ENCODE measurements at regions not wholly inside any gene's neighbourhood (a gene's known extent, or its start where the extent isn't known, plus 50 kb on each side); places are given as distances from the start of the nearest gene placed in this dataset.

DNA sequence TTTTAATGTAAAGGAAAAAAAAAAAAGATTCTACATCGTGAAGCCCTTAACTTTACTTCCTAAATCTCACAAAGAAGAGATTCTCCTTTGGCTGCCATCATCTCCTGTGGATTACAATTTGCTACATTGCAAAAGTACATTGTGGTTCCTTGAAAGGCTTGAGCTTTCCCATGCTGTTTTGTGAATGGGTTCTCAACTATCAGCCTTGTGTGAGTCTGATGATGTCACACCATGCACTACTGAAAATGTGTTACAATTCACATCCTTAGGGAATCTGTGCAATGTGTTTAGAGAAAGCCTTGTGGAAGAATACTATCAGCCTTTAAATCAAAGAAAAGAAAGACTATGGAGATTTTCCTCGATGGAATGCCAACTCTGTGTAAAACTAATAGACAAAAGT lies 510.0 kb upstream of the ALCAM start:
- TF ChIP-seq EP300 (IDR thresholded peaks at IDR 0.05) (no peak), CTCF (IDR thresholded peaks at IDR 0.05) (no peak), RAD21 (conservative IDR thresholded peaks at IDR 0.05 in 1 of 2, IDR thresholded peaks at IDR 0.05 in 1 of 2) (no peak), USF2 (IDR thresholded peaks at IDR 0.05) (no peak), ZNF302 (CRISPR knock-in tag; IDR thresholded peaks at IDR 0.05) (no peak), POLR2A (IDR thresholded peaks at IDR 0.05; ENCODE audit: low read length) (no peak), E2F6 (IDR thresholded peaks at IDR 0.05; ENCODE audit: borderline replicate concordance, low read depth) (no peak), PHF8 (IDR thresholded peaks at IDR 0.05; ENCODE audit: borderline replicate concordance, low read depth) (no peak), SMC3 (IDR thresholded peaks at IDR 0.05) (no peak)
- TF ChIP-seq, protein P1, sequence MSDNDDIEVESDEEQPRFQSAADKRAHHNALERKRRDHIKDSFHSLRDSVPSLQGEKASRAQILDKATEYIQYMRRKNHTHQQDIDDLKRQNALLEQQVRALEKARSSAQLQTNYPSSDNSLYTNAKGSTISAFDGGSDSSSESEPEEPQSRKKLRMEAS (IDR thresholded peaks at IDR 0.05), result no peak

Measured in A549 (cell line).